ENCODE measurements at regions not wholly inside any gene's neighbourhood (a gene's known extent, or its start where the extent isn't known, plus 50 kb on each side); places are given as distances from the start of the nearest gene placed in this dataset.

GRCh38 chr5:66527478-66528035 lies 68.6 kb upstream of the MAST4 start:
- no peaks in the 10 kb centered on the region for H3K36me3 ChIP-seq
- no peaks in the 10 kb centered on the region for H3K27me3 ChIP-seq
- WGBS, result 56% methylated on average over 4 of the region's 4 CpGs
- intact Hi-C loops (cut with DNase I), result no loop called here
- H3K4me1 ChIP-seq, result no peaks in the 10 kb centered on the region
- H3K27ac ChIP-seq (replicated peaks in 1 of 4), result no peak overlapping the region
- H3K4me3 ChIP-seq, result no peak overlapping the region
- DNase-seq (ENCODE audit: extremely low spot score), result no peak
- H3K9me3 ChIP-seq, result no peaks in the 10 kb centered on the region
- TF ChIP-seq EP300 (IDR thresholded peaks at IDR 0.05) (no peak), POLR2A (IDR thresholded peaks at IDR 0.05; ENCODE audit: low read depth) (no peak), POLR2AphosphoS5 (IDR thresholded peaks at IDR 0.05) (no peak), CTCF (IDR thresholded peaks at IDR 0.05) (no peak)

GRCh38 chr5:66529182-66529581 lies 67.0 kb upstream of the MAST4 start:
- Histone ChIP-seq H3K36me3 (no peaks in the 10 kb centered on the region), H3K4me3 (no peak overlapping the region), H3K27ac (replicated peaks in 1 of 4) (no peak overlapping the region), H3K9me3 (no peaks in the 10 kb centered on the region), H3K4me1 (no peaks in the 10 kb centered on the region), H3K27me3 (no peaks in the 10 kb centered on the region)
- DNase-seq (ENCODE audit: extremely low spot score), result no peak
- WGBS, result 34% methylated on average over 1 of the region's 1 CpG
- TF ChIP-seq POLR2A (IDR thresholded peaks at IDR 0.05; ENCODE audit: low read depth), result no peak
- no peak for TF ChIP-seq POLR2AphosphoS5 (IDR thresholded peaks at IDR 0.05)
- TF ChIP-seq CTCF (IDR thresholded peaks at IDR 0.05), result no peak
- TF ChIP-seq EP300 (IDR thresholded peaks at IDR 0.05), result no peak
- intact Hi-C loops (cut with DNase I), result no loop called here

GRCh38 chr5:66529704-66530103 lies 66.5 kb upstream of the MAST4 start:
- TF ChIP-seq POLR2A (IDR thresholded peaks at IDR 0.05; ENCODE audit: low read depth) (no peak), POLR2AphosphoS5 (IDR thresholded peaks at IDR 0.05) (no peak), CTCF (IDR thresholded peaks at IDR 0.05) (no peak), EP300 (IDR thresholded peaks at IDR 0.05) (no peak)
- H3K27ac ChIP-seq (replicated peaks in 1 of 4), result no peak overlapping the region
- whole genome bisulfite sequencing, result 94% methylated on average over 2 of the region's 2 CpGs
- no peaks in the 10 kb centered on the region for H3K27me3 ChIP-seq
- DNase-seq (ENCODE audit: extremely low spot score), result no peak
- H3K9me3 ChIP-seq, result no peaks in the 10 kb centered on the region
- no peaks in the 10 kb centered on the region for H3K36me3 ChIP-seq
- no peaks in the 10 kb centered on the region for H3K4me1 ChIP-seq
- intact Hi-C loops (cut with DNase I), result no loop called here
- no peak overlapping the region for H3K4me3 ChIP-seq

GRCh38 chr5:66538126-66538525 lies 58.1 kb upstream of the MAST4 start:
- Histone ChIP-seq H3K4me3 (no peak overlapping the region), H3K27me3 (no peaks in the 10 kb centered on the region), H3K4me1 (no peaks in the 10 kb centered on the region), H3K9me3 (no peaks in the 10 kb centered on the region), H3K36me3 (no peaks in the 10 kb centered on the region), H3K27ac (replicated peaks in 1 of 4) (no peak overlapping the region)
- TF ChIP-seq CTCF (IDR thresholded peaks at IDR 0.05), result no peak
- no peak for TF ChIP-seq POLR2A (IDR thresholded peaks at IDR 0.05; ENCODE audit: low read depth)
- no peak for TF ChIP-seq POLR2AphosphoS5 (IDR thresholded peaks at IDR 0.05)
- no peak for TF ChIP-seq EP300 (IDR thresholded peaks at IDR 0.05)
- no peak for DNase-seq (ENCODE audit: extremely low spot score)
- intact Hi-C loops (cut with DNase I), result no loop called here

- 86% methylated on average over 3 of the region's 3 CpGs for WGBS
- TF ChIP-seq POLR2A (IDR thresholded peaks at IDR 0.05; ENCODE audit: low read depth) (no peak), POLR2AphosphoS5 (IDR thresholded peaks at IDR 0.05) (no peak), EP300 (IDR thresholded peaks at IDR 0.05) (no peak), CTCF (IDR thresholded peaks at IDR 0.05) (no peak)
- no peaks in the 10 kb centered on the region for H3K36me3 ChIP-seq
- no peaks in the 10 kb centered on the region for H3K4me1 ChIP-seq
- no peaks in the 10 kb centered on the region for H3K27me3 ChIP-seq
- no peaks in the 10 kb centered on the region for H3K9me3 ChIP-seq
- intact Hi-C loops (cut with DNase I), result no loop called here
- DNase-seq (ENCODE audit: extremely low spot score), result no peak
- H3K4me3 ChIP-seq, result no peak overlapping the region
- no peak overlapping the region for H3K27ac ChIP-seq (replicated peaks in 1 of 4)
These were observed 57.7 kb upstream of the MAST4 start for GRCh38 chr5:66538531-66538930.
